Smooth muscle cell (in vitro differentiated cells): ENCODE measurements at regions not wholly inside any gene's neighbourhood (a gene's known extent, or its start where the extent isn't known, plus 50 kb on each side); places are given as distances from the start of the nearest gene placed in this dataset.

Source experiments
- DNase-seq: peaks from one replicate; lab custom pipeline; 2025; ENCODE audit not compliant: unreplicated experiment; lab: John Stamatoyannopoulos, UW
- H2AFZ ChIP-seq: fragments of 200-600 bp; sonication (generic); 2 replicates; pipeline ENCODE4 v1.6.0; 2016; ENCODE audit warnings: antibody characterized with exemption, low read depth, mild to moderate bottlenecking
- H3F3A ChIP-seq: fragments of 200-600 bp; sonication (generic); 2 replicates; pipeline ENCODE4 v1.6.0; 2017; ENCODE audit warnings: antibody characterized with exemption, low read depth
- H3K27ac ChIP-seq: fragments of 200-600 bp; sonication (generic); 2 replicates; pipeline ENCODE4 v1.5.1; 2016; ENCODE audit warnings: low read depth, mild to moderate bottlenecking
- H3K27me3 ChIP-seq: fragments of 200-600 bp; sonication (generic); 2 replicates; pipeline ENCODE4 v1.6.1; 2016; ENCODE audit warnings: low read depth, mild to moderate bottlenecking
- H3K36me3 ChIP-seq: fragments of 200-600 bp; sonication (generic); 2 replicates; pipeline ENCODE4 v1.5.1; 2016; ENCODE audit warnings: low read depth
- H3K4me1 ChIP-seq: fragments of 200-600 bp; sonication (generic); 2 replicates; pipeline ENCODE4 v1.5.1; 2016; ENCODE audit warnings: low read depth
- H3K4me2 ChIP-seq: fragments of 200-600 bp; sonication (generic); 2 replicates; pipeline ENCODE4 v1.6.0; 2016; ENCODE audit warnings: mild to moderate bottlenecking
- H3K4me3 ChIP-seq: fragments of 200-600 bp; sonication (generic); 2 replicates; pipeline ENCODE4 v1.5.1; 2016; ENCODE audit warnings: mild to moderate bottlenecking
- H3K79me2 ChIP-seq: fragments of 200-600 bp; sonication (generic); 2 replicates; pipeline ENCODE4 v1.6.0; 2016; ENCODE audit warnings: low read depth, mild to moderate bottlenecking
- H3K9ac ChIP-seq: fragments of 200-600 bp; sonication (generic); 2 replicates; pipeline ENCODE4 v1.6.0; 2016; ENCODE audit warnings: low read depth
- H3K9me3 ChIP-seq: fragments of 200-600 bp; sonication (generic); replicated peaks from 2 replicates; pipeline ENCODE4 v1.5.1; 2016; ENCODE audit warnings: low read depth
- H4K20me1 ChIP-seq: fragments of 200-600 bp; sonication (generic); 2 replicates; pipeline ENCODE4 v1.6.0; 2016; ENCODE audit warnings: low read depth
- CTCF ChIP-seq: fragments of 200-600 bp; sonication (generic); IDR thresholded peaks from 2 replicates; pipeline ENCODE4 v1.5.1; 2017; ENCODE audit warnings: borderline replicate concordance, mild to moderate bottlenecking, antibody characterized with exemption; ENCODE audit not compliant: insufficient read depth, poor library complexity, severe bottlenecking
- WGBS: methylation state at CpG from one replicate; pipeline ENCODE4 v1.1.7; 2016; ENCODE audit warnings: low lambda C conversion rate; 5-methylcytosine and 5-hydroxymethylcytosine counted together

- Histone ChIP-seq H3K4me1 (no peaks in the 10 kb centered on the region), H3K27me3 (peaks cover 21% of the 10 kb centered on the region), H3K4me2 (no peak overlapping the region), H3K27ac (no peak overlapping the region), H3K9ac (no peak overlapping the region), H2AFZ (no peak overlapping the region), H3K79me2 (no peaks in the 10 kb centered on the region), H3F3A (no peaks in the 10 kb centered on the region), H3K36me3 (no peaks in the 10 kb centered on the region), H3K9me3 (no peaks in the 10 kb centered on the region), H3K4me3 (no peak overlapping the region), H4K20me1 (no peaks in the 10 kb centered on the region)
- TF ChIP-seq CTCF = no peak
- WGBS = 92% methylated on average over 14 of the region's 14 CpGs
- DNase-seq = no peak
Measured at GRCh38 chr19:29019403-29019802, 193.5 kb downstream of the UQCRFS1 start.

- Histone ChIP-seq H3F3A (no peaks in the 10 kb centered on the region), H3K4me3 (no peak overlapping the region), H2AFZ (no peak overlapping the region), H3K9ac (no peak overlapping the region), H3K79me2 (no peaks in the 10 kb centered on the region), H3K4me2 (no peak overlapping the region), H3K36me3 (no peaks in the 10 kb centered on the region), H3K27ac (no peak overlapping the region), H3K27me3 (peaks cover 21% of the 10 kb centered on the region), H3K9me3 (no peaks in the 10 kb centered on the region), H3K4me1 (peaks cover 1% of the 10 kb centered on the region), H4K20me1 (no peaks in the 10 kb centered on the region)
- DNase-seq = no peak
- no peak for TF ChIP-seq CTCF
- WGBS = 82% methylated on average over 3 of the region's 3 CpGs
Measured at GRCh38 chr19:29018542-29018941, 194.4 kb downstream of the UQCRFS1 start.

GRCh38 chr19:29017788-29018187 lies 195.2 kb downstream of the UQCRFS1 start:
- 89% methylated on average over 8 of the region's 8 CpGs for WGBS
- Histone ChIP-seq H3K27me3 (peaks cover 21% of the 10 kb centered on the region), H3K36me3 (no peaks in the 10 kb centered on the region), H2AFZ (no peak overlapping the region), H3K4me1 (peaks cover 9% of the 10 kb centered on the region), H3K27ac (no peak overlapping the region), H3F3A (no peaks in the 10 kb centered on the region), H4K20me1 (no peaks in the 10 kb centered on the region), H3K4me2 (no peak overlapping the region), H3K79me2 (no peaks in the 10 kb centered on the region), H3K9ac (no peak overlapping the region), H3K4me3 (no peak overlapping the region), H3K9me3 (no peaks in the 10 kb centered on the region)
- TF ChIP-seq CTCF = no peak
- no peak for DNase-seq

GRCh38 chr19:29016926-29017760 lies 195.8 kb downstream of the UQCRFS1 start:
- DNase-seq = no peak

More at GRCh38 chr19:29016926-29017760, 195.8 kb downstream of the UQCRFS1 start:
- Histone ChIP-seq H3K36me3 (no peaks in the 10 kb centered on the region), H3K27me3 (peaks cover 21% of the 10 kb centered on the region), H3K4me3 (no peak overlapping the region), H3K79me2 (no peaks in the 10 kb centered on the region), H3K4me1 (peaks cover 10% of the 10 kb centered on the region), H2AFZ (no peak overlapping the region), H3K4me2 (no peak overlapping the region), H3K9ac (no peak overlapping the region), H3K9me3 (no peaks in the 10 kb centered on the region), H4K20me1 (no peaks in the 10 kb centered on the region), H3F3A (no peaks in the 10 kb centered on the region), H3K27ac (no peak overlapping the region)
- 73% methylated on average over 11 of the region's 11 CpGs for WGBS
- no peak for TF ChIP-seq CTCF
